ENCODE measurements at regions not wholly inside any gene's neighbourhood (a gene's known extent, or its start where the extent isn't known, plus 50 kb on each side); places are given as distances from the start of the nearest gene placed in this dataset.

DNA sequence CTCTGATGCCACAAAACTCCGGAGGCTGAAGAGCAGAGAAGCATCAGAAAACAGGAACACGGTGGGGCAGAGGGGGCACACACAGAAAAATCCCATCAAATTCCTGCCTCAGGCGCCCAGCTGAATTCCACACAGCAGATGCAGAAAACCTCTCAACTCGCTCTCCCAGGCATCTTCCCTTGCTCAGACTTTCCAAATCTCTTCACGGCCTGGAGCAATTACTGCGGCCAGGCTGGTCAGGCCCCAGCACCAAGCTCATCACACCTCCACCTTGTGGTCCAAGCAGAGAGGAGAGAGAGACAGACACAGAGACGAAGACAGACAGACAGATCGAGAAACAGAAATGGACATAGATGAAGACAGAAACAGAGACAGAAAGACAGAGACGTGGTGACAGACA lies 89.0 kb downstream of the NCOR2 start:
- H3K4me3 ChIP-seq (ENCODE audit: low read depth, low read length), result no peak overlapping the region

GRCh38 chr12:124477107-124477915 lies 90.1 kb downstream of the NCOR2 start:
- TF ChIP-seq, protein P1, sequence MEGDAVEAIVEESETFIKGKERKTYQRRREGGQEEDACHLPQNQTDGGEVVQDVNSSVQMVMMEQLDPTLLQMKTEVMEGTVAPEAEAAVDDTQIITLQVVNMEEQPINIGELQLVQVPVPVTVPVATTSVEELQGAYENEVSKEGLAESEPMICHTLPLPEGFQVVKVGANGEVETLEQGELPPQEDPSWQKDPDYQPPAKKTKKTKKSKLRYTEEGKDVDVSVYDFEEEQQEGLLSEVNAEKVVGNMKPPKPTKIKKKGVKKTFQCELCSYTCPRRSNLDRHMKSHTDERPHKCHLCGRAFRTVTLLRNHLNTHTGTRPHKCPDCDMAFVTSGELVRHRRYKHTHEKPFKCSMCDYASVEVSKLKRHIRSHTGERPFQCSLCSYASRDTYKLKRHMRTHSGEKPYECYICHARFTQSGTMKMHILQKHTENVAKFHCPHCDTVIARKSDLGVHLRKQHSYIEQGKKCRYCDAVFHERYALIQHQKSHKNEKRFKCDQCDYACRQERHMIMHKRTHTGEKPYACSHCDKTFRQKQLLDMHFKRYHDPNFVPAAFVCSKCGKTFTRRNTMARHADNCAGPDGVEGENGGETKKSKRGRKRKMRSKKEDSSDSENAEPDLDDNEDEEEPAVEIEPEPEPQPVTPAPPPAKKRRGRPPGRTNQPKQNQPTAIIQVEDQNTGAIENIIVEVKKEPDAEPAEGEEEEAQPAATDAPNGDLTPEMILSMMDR (IDR thresholded peaks at IDR 0.05; ENCODE audit: borderline replicate concordance, insufficient read depth, low read depth, low read length), result no peak
- H3K4me3 ChIP-seq (ENCODE audit: low read depth, low read length), result no peak overlapping the region

More for the DNA sequence above, 89.0 kb downstream of the NCOR2 start:
- TF ChIP-seq, protein P1 (IDR thresholded peaks at IDR 0.05; ENCODE audit: borderline replicate concordance, insufficient read depth, low read depth, low read length), result no peak

GRCh38 chr12:124476011-124476400 lies 91.4 kb downstream of the NCOR2 start:
- TF ChIP-seq, protein P1 (IDR thresholded peaks at IDR 0.05; ENCODE audit: borderline replicate concordance, insufficient read depth, low read depth, low read length), result no peak
- no peak overlapping the region for H3K4me3 ChIP-seq (ENCODE audit: low read depth, low read length)

- TF ChIP-seq, protein P1 (IDR thresholded peaks at IDR 0.05; ENCODE audit: borderline replicate concordance, insufficient read depth, low read depth, low read length), result no peak
- no peak overlapping the region for H3K4me3 ChIP-seq (ENCODE audit: low read depth, low read length)
Measured at GRCh38 chr12:124475295-124476010, 92.0 kb downstream of the NCOR2 start.

- no peak overlapping the region for H3K4me3 ChIP-seq (ENCODE audit: low read depth, low read length)
- TF ChIP-seq, protein P1 (IDR thresholded peaks at IDR 0.05; ENCODE audit: borderline replicate concordance, insufficient read depth, low read depth, low read length), result no peak
Measured at GRCh38 chr12:124474709-124475108, 92.7 kb downstream of the NCOR2 start.

DNA sequence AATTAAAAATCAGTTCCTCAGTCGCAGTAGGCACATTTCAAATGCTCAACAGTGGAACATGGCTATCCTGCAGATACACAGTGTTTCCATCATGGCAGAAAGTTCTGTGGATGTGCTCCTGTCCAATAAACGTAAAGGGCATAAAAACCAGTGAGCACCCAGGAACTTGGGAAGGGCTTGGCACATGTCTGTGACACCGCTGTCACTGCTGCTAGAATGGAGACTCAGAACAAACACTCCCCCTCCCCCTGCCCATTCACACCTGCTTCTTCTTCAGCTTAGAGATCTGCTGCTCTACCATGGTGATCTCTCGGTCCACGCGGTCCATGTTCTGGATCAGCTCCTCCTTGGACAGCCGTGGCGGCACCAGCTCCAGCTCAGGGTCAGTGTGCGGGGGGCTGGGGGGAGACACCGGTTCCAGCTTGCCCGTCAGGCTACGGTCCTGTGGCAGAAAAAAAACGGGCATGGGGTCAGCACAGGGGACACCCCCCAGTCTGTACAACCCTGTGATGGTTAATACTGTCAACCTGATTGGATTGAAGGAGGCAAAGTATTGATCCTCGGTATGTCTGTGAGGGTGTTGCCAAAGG lies 94.6 kb downstream of the NCOR2 start:
- H3K4me3 ChIP-seq (ENCODE audit: low read depth, low read length), result no peak overlapping the region
- TF ChIP-seq, protein P1 (IDR thresholded peaks at IDR 0.05; ENCODE audit: borderline replicate concordance, insufficient read depth, low read depth, low read length), result no peak

All from GM12875 (cell line).